ENCODE measurements at regions not wholly inside any gene's neighbourhood (a gene's known extent, or its start where the extent isn't known, plus 50 kb on each side); places are given as distances from the start of the nearest gene placed in this dataset.

- no peak for TF ChIP-seq CTCF (IDR thresholded peaks at IDR 0.05; ENCODE audit: unreplicated experiment)
- BruUV-seq (replicated peaks) = no TSS peak
- ChIA-PET CTCF (no interaction called here), POLR2A (no interaction called here)
- no peak overlapping the region for H3K27ac Mint-ChIP-seq (ENCODE audit: low read depth, unreplicated experiment)
- intact Hi-C loops (cut with micrococcal nuclease) = no loop called here
- no peak overlapping the region for H3K4me3 Mint-ChIP-seq (ENCODE audit: unreplicated experiment)
- no peaks in the 10 kb centered on the region for H3K27me3 Mint-ChIP-seq (ENCODE audit: insufficient read depth, unreplicated experiment)
- no peaks in the 10 kb centered on the region for H3K36me3 Mint-ChIP-seq (ENCODE audit: insufficient read depth, unreplicated experiment)
- H3K4me1 Mint-ChIP-seq (ENCODE audit: insufficient read depth, unreplicated experiment) = peaks cover 7% of the 10 kb centered on the region
- peaks cover 7% of the 10 kb centered on the region for H3K9me3 Mint-ChIP-seq (ENCODE audit: unreplicated experiment)
- no peak for DNase-seq (ENCODE audit: unreplicated experiment)
Observed at GRCh38 chr9:26244661-26245451, 566.6 kb upstream of the TUSC1 start.

GRCh38 chr9:26243726-26244125 is 565.5 kb upstream of the TUSC1 start:
- Mint-ChIP-seq H3K27ac (ENCODE audit: low read depth, unreplicated experiment) (no peak overlapping the region), H3K36me3 (ENCODE audit: insufficient read depth, unreplicated experiment) (no peaks in the 10 kb centered on the region), H3K9me3 (ENCODE audit: unreplicated experiment) (no peaks in the 10 kb centered on the region), H3K4me3 (ENCODE audit: unreplicated experiment) (no peak overlapping the region), H3K4me1 (ENCODE audit: insufficient read depth, unreplicated experiment) (peaks cover 7% of the 10 kb centered on the region), H3K27me3 (ENCODE audit: insufficient read depth, unreplicated experiment) (no peaks in the 10 kb centered on the region)
- no peak for TF ChIP-seq CTCF (IDR thresholded peaks at IDR 0.05; ENCODE audit: unreplicated experiment)
- ChIA-PET CTCF (interaction anchor here (0.6 kb wide), 1 partner anchor 12 kb away, joined by 3 read pairs; no protein-coding TSS in a partner anchor), POLR2A (no interaction called here)
- no TSS peak for BruUV-seq (replicated peaks)
- intact Hi-C loops (cut with micrococcal nuclease) = no loop called here
- peak; percentile 22 for DNase-seq (ENCODE audit: unreplicated experiment)

- POLR2A ChIA-PET = no interaction called here
- H3K27me3 Mint-ChIP-seq (ENCODE audit: insufficient read depth, unreplicated experiment) = no peaks in the 10 kb centered on the region
- peaks cover 7% of the 10 kb centered on the region for H3K4me1 Mint-ChIP-seq (ENCODE audit: insufficient read depth, unreplicated experiment)
- BruUV-seq (replicated peaks) = no TSS peak
- no peak for DNase-seq (ENCODE audit: unreplicated experiment)
- H3K4me3 Mint-ChIP-seq (ENCODE audit: unreplicated experiment) = no peak overlapping the region
- intact Hi-C loops (cut with micrococcal nuclease) = no loop called here
- no peaks in the 10 kb centered on the region for H3K36me3 Mint-ChIP-seq (ENCODE audit: insufficient read depth, unreplicated experiment)
- H3K27ac Mint-ChIP-seq (ENCODE audit: low read depth, unreplicated experiment) = no peak overlapping the region
- no peaks in the 10 kb centered on the region for H3K9me3 Mint-ChIP-seq (ENCODE audit: unreplicated experiment)
- TF ChIP-seq CTCF (IDR thresholded peaks at IDR 0.05; ENCODE audit: unreplicated experiment) = no peak
- CTCF ChIA-PET = interaction anchor here (0.6 kb wide), 2 partner anchors 12 to 84 kb away, joined by 3 read pairs; no protein-coding TSS in a partner anchor
Observed at GRCh38 chr9:26243029-26243697, 564.9 kb upstream of the TUSC1 start.

- POLR2A ChIA-PET = no interaction called here
- Mint-ChIP-seq H3K4me3 (ENCODE audit: unreplicated experiment) (no peak overlapping the region), H3K27ac (ENCODE audit: low read depth, unreplicated experiment) (no peak overlapping the region), H3K36me3 (ENCODE audit: insufficient read depth, unreplicated experiment) (no peaks in the 10 kb centered on the region), H3K27me3 (ENCODE audit: insufficient read depth, unreplicated experiment) (no peaks in the 10 kb centered on the region), H3K4me1 (ENCODE audit: insufficient read depth, unreplicated experiment) (peaks cover 7% of the 10 kb centered on the region), H3K9me3 (ENCODE audit: unreplicated experiment) (no peaks in the 10 kb centered on the region)
- intact Hi-C loops (cut with micrococcal nuclease) = no loop called here
- no peak for DNase-seq (ENCODE audit: unreplicated experiment)
- TF ChIP-seq CTCF (IDR thresholded peaks at IDR 0.05; ENCODE audit: unreplicated experiment) = no peak
- CTCF ChIA-PET = no interaction called here
- BruUV-seq (replicated peaks) = no TSS peak
Observed at GRCh38 chr9:26240020-26240419, 561.8 kb upstream of the TUSC1 start.

All from MCF 10A (cell line).